GM11168 (cell line): ENCODE measurements at regions not wholly inside any gene's neighbourhood (a gene's known extent, or its start where the extent isn't known, plus 50 kb on each side); places are given as distances from the start of the nearest gene placed in this dataset.

Source experiments
- in situ Hi-C: fragments of 300-500 bp; cut with MboI; formaldehyde crosslinking; loops from one replicate; pipeline ENCODE4 v1.12.0; 2022; ENCODE audit warnings: low sequenced_read_pairs; ENCODE audit not compliant: unreplicated experiment

- in situ Hi-C loops = no loop called here
Measured at GRCh38 chr5:126199467-126199866, 223.7 kb upstream of the GRAMD2B start.

GRCh38 chr5:126208691-126209090 lies 214.5 kb upstream of the GRAMD2B start:
- in situ Hi-C loops = no loop called here

GRCh38 chr5:126210955-126211354 lies 212.3 kb upstream of the GRAMD2B start:
- in situ Hi-C loops = no loop called here

GRCh38 chr5:126219616-126220015 lies 203.6 kb upstream of the GRAMD2B start:
- in situ Hi-C loops = no loop called here

DNA sequence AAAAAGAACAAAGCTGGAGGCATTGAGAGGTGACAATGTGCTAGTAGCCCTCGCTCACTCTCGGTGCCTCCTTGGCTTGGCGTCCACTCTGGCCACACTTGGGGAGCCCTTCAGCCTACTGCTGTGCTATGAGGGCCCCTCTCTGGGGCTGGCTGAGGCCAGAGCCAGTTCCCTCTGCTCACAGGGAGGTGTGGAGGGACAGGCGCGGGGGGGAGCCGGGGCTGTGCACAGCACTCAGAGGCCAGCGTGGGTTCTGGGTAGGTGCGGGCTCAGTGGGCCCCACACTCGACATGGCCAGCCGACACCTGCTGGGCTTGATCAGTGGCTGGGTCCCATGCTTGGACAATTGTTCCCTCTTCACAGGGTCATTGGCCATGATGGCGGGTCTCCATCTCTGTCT lies 202.5 kb upstream of the GRAMD2B start:
- in situ Hi-C loops = no loop called here

DNA sequence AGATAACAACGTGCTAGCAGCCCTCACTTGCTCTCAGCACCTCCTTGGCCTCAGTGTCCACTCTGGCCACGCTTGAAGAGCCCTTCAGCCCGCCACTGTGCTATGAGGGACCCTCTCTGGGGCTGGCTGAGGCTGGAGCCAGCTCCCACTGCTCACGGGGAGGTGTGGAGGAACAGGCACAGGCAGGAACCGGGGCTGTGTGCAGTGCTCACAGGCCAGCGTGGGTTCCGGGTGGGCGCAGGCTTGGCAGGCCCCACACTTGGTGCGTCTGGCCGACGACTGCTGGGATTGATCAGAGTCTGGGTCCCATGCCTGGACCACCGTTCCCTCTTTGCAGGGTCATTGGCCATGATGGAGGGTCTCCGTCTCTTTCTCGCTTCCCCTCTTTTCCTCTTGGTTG lies 194.3 kb upstream of the GRAMD2B start:
- in situ Hi-C loops = no loop called here

- in situ Hi-C loops = no loop called here
Measured at GRCh38 chr5:126233256-126233655, 190.0 kb upstream of the GRAMD2B start.

GRCh38 chr5:126234563-126235195 lies 188.5 kb upstream of the GRAMD2B start:
- in situ Hi-C loops = no loop called here

DNA sequence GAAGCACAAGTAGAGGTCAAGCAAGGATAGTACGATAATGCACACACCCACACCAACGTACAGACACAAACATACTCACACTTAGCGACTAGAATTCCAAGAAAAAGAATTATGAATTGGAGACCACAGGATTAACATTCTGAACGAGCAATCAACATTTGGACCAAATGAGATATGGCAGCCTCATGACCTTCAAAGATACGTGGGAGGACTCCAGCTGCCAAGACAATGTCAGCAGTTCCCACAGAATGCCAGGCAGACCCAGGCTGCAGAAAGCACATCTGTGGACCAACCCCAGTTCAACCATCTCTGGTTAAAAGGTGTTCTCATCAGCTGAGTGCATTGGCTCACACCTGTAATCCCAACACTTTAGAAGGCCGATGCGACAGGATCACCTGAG lies 187.6 kb upstream of the GRAMD2B start:
- in situ Hi-C loops = no loop called here

DNA sequence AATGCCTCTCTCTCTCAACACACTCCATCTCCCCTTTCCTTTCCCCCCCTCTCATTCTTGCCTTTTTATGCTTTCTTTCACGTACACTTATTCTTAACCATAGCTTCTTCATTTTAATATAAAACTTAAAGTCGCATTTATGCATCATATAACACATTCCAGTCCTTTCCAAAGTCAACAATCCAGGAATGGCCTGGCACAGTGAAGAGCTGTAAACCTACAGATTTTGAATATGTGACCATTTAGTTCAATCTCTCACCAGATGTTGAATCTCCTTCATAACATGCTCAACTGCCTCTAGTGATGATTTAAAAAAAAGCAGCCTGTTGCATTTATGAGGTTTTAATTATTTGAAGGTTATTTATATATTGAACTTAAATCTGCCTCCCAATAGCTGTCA lies 186.2 kb upstream of the GRAMD2B start:
- in situ Hi-C loops = no loop called here

GRCh38 chr5:126248611-126249010 lies 174.6 kb upstream of the GRAMD2B start:
- in situ Hi-C loops = no loop called here

DNA sequence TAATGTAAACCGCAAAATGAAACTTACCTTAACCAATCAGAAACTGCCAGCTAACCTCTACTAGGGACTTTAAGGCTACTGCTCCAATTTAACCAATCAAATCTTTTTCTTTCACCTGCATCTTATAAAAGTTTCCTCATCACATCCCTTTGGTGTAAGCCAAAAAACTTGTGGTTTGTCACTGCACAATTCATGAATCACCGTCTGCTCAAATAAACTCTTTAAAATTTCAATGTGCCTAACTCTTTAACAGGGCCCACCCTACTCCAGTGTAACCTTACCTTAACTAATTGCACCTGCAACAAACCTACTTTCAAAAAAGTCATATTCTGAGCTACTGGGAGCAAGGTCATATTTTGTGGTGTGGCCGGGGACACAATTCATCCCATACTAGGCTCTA lies 172.2 kb upstream of the GRAMD2B start:
- in situ Hi-C loops = no loop called here

DNA sequence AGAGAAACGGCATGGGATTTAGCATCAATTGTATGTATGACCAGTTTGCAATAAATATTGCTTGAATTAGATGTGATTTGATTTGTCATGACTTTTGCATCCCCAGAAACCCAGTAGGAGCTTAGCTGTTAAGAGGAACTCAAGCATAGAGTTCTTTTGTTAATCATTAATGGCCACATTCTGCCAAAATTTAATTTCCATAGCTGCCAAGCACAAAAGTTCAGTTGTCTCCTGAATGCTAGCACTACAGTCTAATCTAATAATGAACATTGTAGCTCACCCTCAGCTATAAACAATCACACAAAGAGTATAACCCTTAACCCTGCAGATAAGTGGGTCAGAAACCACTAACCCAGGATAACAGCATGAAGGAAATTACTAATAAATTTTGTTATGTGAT lies 169.8 kb upstream of the GRAMD2B start:
- in situ Hi-C loops = no loop called here

DNA sequence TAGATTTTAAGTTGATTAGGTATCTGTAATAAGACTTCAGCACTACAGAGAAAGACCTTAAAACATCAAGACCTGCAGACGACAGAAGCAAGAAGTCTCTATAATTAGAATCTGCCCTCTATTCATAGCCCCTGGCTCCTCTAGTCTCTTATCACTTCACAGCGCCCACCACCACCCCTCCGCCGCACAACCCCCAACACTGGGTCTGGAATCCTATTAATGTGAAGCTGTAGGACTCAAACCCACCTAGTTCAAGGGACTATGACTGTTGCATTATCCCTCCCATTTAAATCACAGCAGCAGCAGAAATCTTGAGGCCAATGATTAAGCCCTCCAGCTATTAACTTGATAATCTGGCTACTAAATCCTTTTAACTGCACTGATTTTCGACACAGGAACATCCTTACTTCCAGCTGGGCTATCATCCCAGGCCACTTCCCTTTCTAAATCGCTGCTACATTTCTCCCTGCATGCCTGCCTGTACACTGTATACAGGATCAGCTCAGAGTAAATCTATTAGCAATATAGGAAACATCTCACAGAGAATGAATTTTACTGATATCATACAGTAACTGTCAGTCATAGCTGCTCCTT lies 159.5 kb upstream of the GRAMD2B start:
- in situ Hi-C loops = no loop called here

GRCh38 chr5:126265917-126266316 lies 157.3 kb upstream of the GRAMD2B start:
- in situ Hi-C loops = no loop called here

- in situ Hi-C loops = no loop called here
Measured at GRCh38 chr5:126267438-126267837, 155.8 kb upstream of the GRAMD2B start.

DNA sequence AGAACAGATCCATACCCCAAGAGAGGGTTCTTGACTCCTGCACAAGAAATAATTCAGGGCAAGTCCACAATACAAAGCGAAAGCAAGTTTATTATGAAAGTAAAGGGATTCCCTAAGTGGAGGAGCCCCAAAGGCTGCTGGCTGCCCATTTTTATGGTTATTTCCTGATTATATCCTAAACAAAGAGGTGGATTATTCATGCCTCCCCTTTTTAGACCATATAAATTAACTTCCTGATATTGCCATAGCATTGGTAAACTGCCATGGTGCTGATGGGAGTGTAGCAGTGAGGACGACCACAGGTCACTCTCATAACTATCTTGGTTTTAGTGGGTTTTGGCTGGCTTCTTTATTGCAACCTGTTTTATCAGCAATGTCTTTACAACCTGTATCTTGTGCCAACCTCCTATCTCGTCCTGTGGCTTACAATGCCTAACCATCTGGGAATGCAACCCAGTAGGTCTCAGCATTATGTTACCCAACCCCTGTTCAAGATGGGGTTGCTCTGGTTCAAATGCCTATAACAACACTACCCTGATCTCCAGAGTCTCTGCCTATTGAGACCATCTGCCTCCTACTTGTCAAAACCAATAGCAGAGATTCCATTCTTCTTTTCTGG lies 154.4 kb upstream of the GRAMD2B start:
- in situ Hi-C loops = no loop called here

- in situ Hi-C loops = no loop called here
Measured at GRCh38 chr5:126269511-126269910, 153.7 kb upstream of the GRAMD2B start.

DNA sequence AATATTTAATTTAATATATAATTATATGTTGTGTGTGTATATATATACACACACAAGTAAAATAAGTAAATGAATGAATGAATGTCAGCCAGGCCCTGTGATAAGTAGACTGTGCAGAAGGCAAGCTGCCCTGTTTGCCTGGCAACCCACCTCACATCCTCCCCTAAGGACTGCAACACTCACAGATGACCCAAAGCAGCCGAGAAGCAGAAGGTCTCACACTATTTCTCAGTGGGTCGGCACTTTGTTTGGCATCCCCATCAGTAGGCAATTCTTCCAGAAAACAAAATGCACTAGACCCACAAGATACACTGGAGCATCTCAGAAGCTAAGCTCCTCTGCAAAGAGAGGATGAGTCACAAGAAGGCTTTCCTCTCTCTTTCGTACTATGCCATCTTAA lies 152.1 kb upstream of the GRAMD2B start:
- in situ Hi-C loops = no loop called here

- in situ Hi-C loops = no loop called here
Measured at GRCh38 chr5:126274076-126274762, 149.0 kb upstream of the GRAMD2B start.

DNA sequence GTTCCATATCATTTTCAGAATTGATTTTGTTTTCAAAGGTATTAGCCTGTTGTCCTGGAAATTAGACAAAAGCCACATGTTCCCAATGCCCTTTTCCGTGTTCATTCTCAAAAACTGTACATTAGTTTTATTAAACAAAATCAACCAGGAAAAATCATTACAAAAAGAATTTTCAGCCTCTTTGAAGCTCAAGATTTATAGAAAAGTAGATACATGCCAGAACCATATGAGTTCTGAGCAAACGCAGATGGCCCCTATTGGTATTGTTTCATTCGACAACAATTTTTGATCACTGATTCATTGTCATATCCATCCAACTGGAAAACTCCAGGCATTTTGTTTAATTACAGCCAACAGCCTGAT lies 148.5 kb upstream of the GRAMD2B start:
- in situ Hi-C loops = no loop called here
